Astrocyte (in vitro differentiated cells and primary cell): ENCODE measurements at regions not wholly inside any gene's neighbourhood (a gene's known extent, or its start where the extent isn't known, plus 50 kb on each side); places are given as distances from the start of the nearest gene placed in this dataset.
A peak's percentile ranks its signal among the peaks of the same experiment; 100 is the strongest.

Experiments used
- DNase-seq: peaks from one replicate; pipeline ENCODE4 v3.0.0-alpha.2; 2010; ENCODE audit warnings: low read depth
- FAIRE-seq: peaks from 2 replicates; lab custom pipeline; 2011; peaks lifted over from hg19 to GRCh38; lab: Jason Lieb, UNC
- H2AFZ ChIP-seq: 2 replicates; pipeline ENCODE4 v1.6.0; 2012; ENCODE audit warnings: low read depth, low read length, inconsistent platforms
- H3K27ac ChIP-seq: 2 replicates; pipeline ENCODE4 v1.5.1; 2011; ENCODE audit warnings: low read depth, low read length, inconsistent platforms
- H3K27me3 ChIP-seq: 2 replicates; pipeline ENCODE4 v1.6.0; 2011; ENCODE audit warnings: low read length, inconsistent platforms; ENCODE audit not compliant: insufficient read depth
- H3K36me3 ChIP-seq: 2 replicates; pipeline ENCODE4 v1.5.1; 2011; ENCODE audit warnings: low read length, inconsistent platforms; ENCODE audit not compliant: insufficient read depth
- H3K4me1 ChIP-seq: 2 replicates; pipeline ENCODE4 v1.5.1; 2011; ENCODE audit warnings: low read length, inconsistent platforms; ENCODE audit not compliant: insufficient read depth
- H3K4me2 ChIP-seq: 2 replicates; pipeline ENCODE4 v1.6.0; 2012; ENCODE audit warnings: low read length, inconsistent platforms
- H3K4me3 ChIP-seq: 2 replicates; pipeline ENCODE4 v1.5.1; 2011; ENCODE audit warnings: low read depth, mild to moderate bottlenecking, low read length, inconsistent platforms; ENCODE audit not compliant: insufficient read depth
- H3K79me2 ChIP-seq: 2 replicates; pipeline ENCODE4 v1.6.0; 2012; ENCODE audit warnings: mild to moderate bottlenecking, low read length, inconsistent platforms; ENCODE audit not compliant: insufficient read depth
- H3K9ac ChIP-seq: 2 replicates; pipeline ENCODE4 v1.6.0; 2012; ENCODE audit warnings: mild to moderate bottlenecking, low read length, inconsistent platforms
- H3K9me3 ChIP-seq: 2 replicates; pipeline ENCODE4 v1.5.1; 2012; ENCODE audit warnings: low read depth, mild to moderate bottlenecking, low read length, inconsistent platforms; ENCODE audit not compliant: insufficient read depth
- H4K20me1 ChIP-seq: 2 replicates; pipeline ENCODE4 v1.6.0; 2012; ENCODE audit warnings: low read length, inconsistent platforms; ENCODE audit not compliant: insufficient read depth
- H3K27ac Mint-ChIP-seq: one replicate; pipeline ENCODE4 v1.8.0; 2021; ENCODE audit warnings: mild to moderate bottlenecking, mixed read lengths; ENCODE audit not compliant: unreplicated experiment
- H3K27me3 Mint-ChIP-seq: one replicate; pipeline ENCODE4 v1.8.0; 2021; ENCODE audit warnings: low read depth, mixed read lengths; ENCODE audit not compliant: unreplicated experiment
- H3K36me3 Mint-ChIP-seq: one replicate; pipeline ENCODE4 v1.8.0; 2021; ENCODE audit warnings: low read depth, mixed read lengths; ENCODE audit not compliant: unreplicated experiment
- H3K4me1 Mint-ChIP-seq: one replicate; pipeline ENCODE4 v1.8.0; 2021; ENCODE audit warnings: low read depth, mixed read lengths; ENCODE audit not compliant: unreplicated experiment
- H3K4me3 Mint-ChIP-seq: one replicate; pipeline ENCODE4 v1.8.0; 2021; ENCODE audit warnings: mild to moderate bottlenecking, moderate library complexity, mixed read lengths; ENCODE audit not compliant: unreplicated experiment
- H3K9me3 Mint-ChIP-seq: one replicate; pipeline ENCODE4 v1.8.0; 2021; ENCODE audit warnings: mild to moderate bottlenecking, mixed read lengths; ENCODE audit not compliant: unreplicated experiment
- EZH2 ChIP-seq: IDR thresholded peaks from 2 replicates; pipeline ENCODE4 v1.6.1; 2012; ENCODE audit warnings: mild to moderate bottlenecking, low read length, inconsistent platforms; ENCODE audit not compliant: insufficient read depth
- TF ChIP-seq, protein P1 (sequence below): IDR thresholded peaks from 2 replicates; pipeline ENCODE4 v1.5.1; 2011; ENCODE audit warnings: low read depth, mild to moderate bottlenecking, inconsistent platforms, low read length, moderate library complexity; ENCODE audit not compliant: insufficient read depth

GRCh38 chr15:95266451-95267061 is 1035.2 kb downstream of the MCTP2 start:
- Mint-ChIP-seq H3K4me1 (peaks cover 21% of the 10 kb centered on the region), H3K4me3 (no peak overlapping the region), H3K27me3 (no peaks in the 10 kb centered on the region), H3K9me3 (no peaks in the 10 kb centered on the region), H3K36me3 (no peaks in the 10 kb centered on the region), H3K27ac (no peak overlapping the region)
- H3K4me2 ChIP-seq: no peak overlapping the region
- no peaks in the 10 kb centered on the region for H4K20me1 ChIP-seq
- no peak overlapping the region for H3K4me3 ChIP-seq
- TF ChIP-seq, protein P1, sequence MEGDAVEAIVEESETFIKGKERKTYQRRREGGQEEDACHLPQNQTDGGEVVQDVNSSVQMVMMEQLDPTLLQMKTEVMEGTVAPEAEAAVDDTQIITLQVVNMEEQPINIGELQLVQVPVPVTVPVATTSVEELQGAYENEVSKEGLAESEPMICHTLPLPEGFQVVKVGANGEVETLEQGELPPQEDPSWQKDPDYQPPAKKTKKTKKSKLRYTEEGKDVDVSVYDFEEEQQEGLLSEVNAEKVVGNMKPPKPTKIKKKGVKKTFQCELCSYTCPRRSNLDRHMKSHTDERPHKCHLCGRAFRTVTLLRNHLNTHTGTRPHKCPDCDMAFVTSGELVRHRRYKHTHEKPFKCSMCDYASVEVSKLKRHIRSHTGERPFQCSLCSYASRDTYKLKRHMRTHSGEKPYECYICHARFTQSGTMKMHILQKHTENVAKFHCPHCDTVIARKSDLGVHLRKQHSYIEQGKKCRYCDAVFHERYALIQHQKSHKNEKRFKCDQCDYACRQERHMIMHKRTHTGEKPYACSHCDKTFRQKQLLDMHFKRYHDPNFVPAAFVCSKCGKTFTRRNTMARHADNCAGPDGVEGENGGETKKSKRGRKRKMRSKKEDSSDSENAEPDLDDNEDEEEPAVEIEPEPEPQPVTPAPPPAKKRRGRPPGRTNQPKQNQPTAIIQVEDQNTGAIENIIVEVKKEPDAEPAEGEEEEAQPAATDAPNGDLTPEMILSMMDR: no peak
- no peak for TF ChIP-seq EZH2
- no peak overlapping the region for H3K27ac ChIP-seq
- no peaks in the 10 kb centered on the region for H3K79me2 ChIP-seq
- no peak overlapping the region for H2AFZ ChIP-seq
- no peaks in the 10 kb centered on the region for H3K27me3 ChIP-seq
- no peaks in the 10 kb centered on the region for H3K36me3 ChIP-seq
- no peak overlapping the region for H3K9ac ChIP-seq
- peaks cover 15% of the 10 kb centered on the region for H3K4me1 ChIP-seq
- no peaks in the 10 kb centered on the region for H3K9me3 ChIP-seq
- DNase-seq (peak; percentile 74), FAIRE-seq (peak; percentile 76)

GRCh38 chr15:95267481-95267880 is 1036.1 kb downstream of the MCTP2 start:
- Histone ChIP-seq H3K9ac (no peak overlapping the region), H3K4me2 (no peak overlapping the region), H3K36me3 (no peaks in the 10 kb centered on the region), H3K79me2 (no peaks in the 10 kb centered on the region), H3K4me3 (no peak overlapping the region), H3K4me1 (peaks cover 12% of the 10 kb centered on the region), H3K27ac (no peak overlapping the region), H3K27me3 (no peaks in the 10 kb centered on the region), H3K9me3 (no peaks in the 10 kb centered on the region), H4K20me1 (no peaks in the 10 kb centered on the region), H2AFZ (no peak overlapping the region)
- Mint-ChIP-seq H3K4me1 (peaks cover 14% of the 10 kb centered on the region), H3K27ac (no peak overlapping the region), H3K4me3 (no peak overlapping the region), H3K36me3 (no peaks in the 10 kb centered on the region), H3K9me3 (no peaks in the 10 kb centered on the region), H3K27me3 (peaks cover 3% of the 10 kb centered on the region)
- DNase-seq (no peak), FAIRE-seq (no peak)
- TF ChIP-seq, protein P1: no peak
- TF ChIP-seq EZH2: no peak
